ENCODE measurements at regions not wholly inside any gene's neighbourhood (a gene's known extent, or its start where the extent isn't known, plus 50 kb on each side); places are given as distances from the start of the nearest gene placed in this dataset.
"Not testable (repeated sequence)": the region's sequence is repeated elsewhere in the genome, so short reads cannot be mapped to it uniquely, and the experiment has no call there.

- no peak for DNase-seq
Observed at GRCh38 chr15:25236143-25236860, 202.5 kb downstream of the UBE3A start.

- DNase-seq: no peak
Observed at GRCh38 chr15:25236861-25237155, 202.0 kb downstream of the UBE3A start.

GRCh38 chr15:25237291-25237978, 201.4 kb downstream of the UBE3A start:
- no peak for DNase-seq

GRCh38 chr15:25238126-25238525, 200.7 kb downstream of the UBE3A start:
- no peak for DNase-seq

- DNase-seq: no peak
Observed at GRCh38 chr15:25238716-25239470, 199.9 kb downstream of the UBE3A start.

- DNase-seq: peak in 1 of 5 donors; percentile 6
Observed at GRCh38 chr15:25239471-25240345, 199.1 kb downstream of the UBE3A start.

GRCh38 chr15:25240461-25241021, 198.3 kb downstream of the UBE3A start:
- DNase-seq: peak in 2 of 5 donors; percentile 3 to 5

- DNase-seq: peak in 2 of 5 donors; percentile 3 to 4
Observed at GRCh38 chr15:25241241-25241801, 197.5 kb downstream of the UBE3A start.

- DNase-seq: peak in 2 of 5 donors; percentile 4 to 6
Observed at GRCh38 chr15:25242166-25242879, 196.5 kb downstream of the UBE3A start.

GRCh38 chr15:25242957-25243799, 195.6 kb downstream of the UBE3A start:
- DNase-seq: peak in 2 of 5 donors; percentile 1 to 9

GRCh38 chr15:25243800-25244097, 195.1 kb downstream of the UBE3A start:
- peak in 1 of 5 donors; percentile 2 for DNase-seq

GRCh38 chr15:25244731-25245585, 193.9 kb downstream of the UBE3A start:
- peak in 2 of 5 donors; percentile 3 for DNase-seq

- DNase-seq: peak in 2 of 5 donors; percentile 5 to 6
Observed at GRCh38 chr15:25245801-25246622, 192.8 kb downstream of the UBE3A start.

- DNase-seq: peak in 1 of 5 donors; percentile 5
Observed at GRCh38 chr15:25246641-25247406, 192.0 kb downstream of the UBE3A start.

GRCh38 chr15:25247407-25248038, 191.3 kb downstream of the UBE3A start:
- peak in 1 of 5 donors; percentile 1 for DNase-seq

GRCh38 chr15:25248087-25248486, 190.7 kb downstream of the UBE3A start:
- not testable (repeated sequence) for DNase-seq

- peak in 2 of 5 donors; percentile 2 to 8 for DNase-seq
Observed at GRCh38 chr15:25248583-25249235, 190.1 kb downstream of the UBE3A start.

Data from T-helper 1 cell (primary cell).